Progenitor cell of endocrine pancreas (in vitro differentiated cells): ENCODE measurements at regions not wholly inside any gene's neighbourhood (a gene's known extent, or its start where the extent isn't known, plus 50 kb on each side); places are given as distances from the start of the nearest gene placed in this dataset.

Experiments used
- DNase-seq: peaks from one replicate; pipeline ENCODE4 v3.0.0; 2021; ENCODE audit warnings: low spot score; ENCODE audit not compliant: unreplicated experiment
- H3K27ac Mint-ChIP-seq: 2 replicates; pipeline ENCODE4 v1.8.0; 2021; ENCODE audit warnings: mild to moderate bottlenecking, moderate library complexity, mixed read lengths
- H3K27me3 Mint-ChIP-seq: 2 replicates; pipeline ENCODE4 v1.8.0; 2021; ENCODE audit warnings: mixed read lengths
- H3K36me3 Mint-ChIP-seq: 2 replicates; pipeline ENCODE4 v1.8.0; 2022; ENCODE audit warnings: mixed read lengths; ENCODE audit not compliant: insufficient read depth
- H3K4me1 Mint-ChIP-seq: 2 replicates; pipeline ENCODE4 v1.8.0; 2021; ENCODE audit warnings: low read depth, mixed read lengths
- H3K4me3 Mint-ChIP-seq: 2 replicates; pipeline ENCODE4 v1.8.0; 2021; ENCODE audit warnings: low read depth, mild to moderate bottlenecking, moderate library complexity, mixed read lengths
- H3K9me3 Mint-ChIP-seq: 2 replicates; pipeline ENCODE4 v1.8.0; 2021; ENCODE audit warnings: low read depth, mixed read lengths
- CTCF ChIP-seq: fragments of 200-600 bp; sonication (generic); IDR thresholded peaks from one replicate; pipeline ENCODE4 v1.5.0; 2021; ENCODE audit warnings: antibody characterized with exemption, mild to moderate bottlenecking; ENCODE audit not compliant: unreplicated experiment

GRCh38 chr1:100607628-100608240 is 69.8 kb downstream of the GPR88 start:
- no peaks in the 10 kb centered on the region for H3K36me3 Mint-ChIP-seq
- H3K9me3 Mint-ChIP-seq = peaks cover 6% of the 10 kb centered on the region
- DNase-seq = no peak
- H3K27me3 Mint-ChIP-seq = no peaks in the 10 kb centered on the region
- TF ChIP-seq CTCF = no peak
- H3K4me3 Mint-ChIP-seq = no peak overlapping the region
- peaks cover 2% of the 10 kb centered on the region for H3K4me1 Mint-ChIP-seq
- no peak overlapping the region for H3K27ac Mint-ChIP-seq

GRCh38 chr1:100609849-100610248 is 71.9 kb downstream of the GPR88 start:
- Mint-ChIP-seq H3K9me3 (no peaks in the 10 kb centered on the region), H3K4me3 (no peak overlapping the region), H3K4me1 (peaks cover 2% of the 10 kb centered on the region), H3K27ac (no peak overlapping the region), H3K27me3 (no peaks in the 10 kb centered on the region), H3K36me3 (no peaks in the 10 kb centered on the region)
- TF ChIP-seq CTCF = no peak
- DNase-seq = no peak

GRCh38 chr1:100611086-100611485 is 73.1 kb downstream of the GPR88 start:
- Mint-ChIP-seq H3K4me3 (no peak overlapping the region), H3K27ac (no peak overlapping the region), H3K27me3 (no peaks in the 10 kb centered on the region), H3K9me3 (no peaks in the 10 kb centered on the region), H3K4me1 (peaks cover 2% of the 10 kb centered on the region), H3K36me3 (no peaks in the 10 kb centered on the region)
- no peak for DNase-seq
- no peak for TF ChIP-seq CTCF

- Mint-ChIP-seq H3K27me3 (no peaks in the 10 kb centered on the region), H3K36me3 (no peaks in the 10 kb centered on the region), H3K4me1 (peaks cover 2% of the 10 kb centered on the region), H3K9me3 (no peaks in the 10 kb centered on the region), H3K27ac (no peak overlapping the region), H3K4me3 (no peak overlapping the region)
- DNase-seq = no peak
- TF ChIP-seq CTCF = no peak
These were observed 74.6 kb downstream of the GPR88 start for GRCh38 chr1:100612540-100612939.

- H3K4me3 Mint-ChIP-seq = no peak overlapping the region
- no peak for DNase-seq
- no peak for TF ChIP-seq CTCF
These were observed 76.0 kb downstream of the GPR88 start for GRCh38 chr1:100613817-100614559.

More at GRCh38 chr1:100613817-100614559, 76.0 kb downstream of the GPR88 start:
- H3K9me3 Mint-ChIP-seq = peaks cover 2% of the 10 kb centered on the region
- no peaks in the 10 kb centered on the region for H3K36me3 Mint-ChIP-seq
- peaks cover 2% of the 10 kb centered on the region for H3K27me3 Mint-ChIP-seq
- H3K4me1 Mint-ChIP-seq = no peaks in the 10 kb centered on the region
- no peak overlapping the region for H3K27ac Mint-ChIP-seq
